HCT116 (cell line): ENCODE measurements at regions not wholly inside any gene's neighbourhood (a gene's known extent, or its start where the extent isn't known, plus 50 kb on each side); places are given as distances from the start of the nearest gene placed in this dataset.

ENCODE experiments used
- ATAC-seq: fragments of 200-7000 bp; cut with Tn5 transposase; 2 replicates; pipeline ENCODE4 v1.9.1; 2020; ENCODE audit warnings: mild to moderate bottlenecking, moderate library complexity
- BruUV-seq: library from RNA; stranded (reverse); fragments of 400-500 nt; replicated peaks from 2 replicates; lab custom pipeline; 2021; lab: Mats Ljungman, UMichigan
- CTCF ChIA-PET: fragments of 300-600 bp; sonication (Branson Sonifier 250); formaldehyde crosslinking; loops from one replicate; lab custom pipeline; 2021; ENCODE audit warnings: antibody characterized with exemption; lab: Charles Lee
- POLR2A ChIA-PET: fragments of 300-600, 350-600 bp; sonication (Branson Sonifier 250); formaldehyde crosslinking; loops from one replicate; lab custom pipeline; 2021; ENCODE audit warnings: antibody characterized with exemption; lab: Charles Lee
- RAD21 ChIA-PET, 2 experiments: fragments of 300-600 bp; sonication (Branson Sonifier 250); formaldehyde crosslinking; loops; one replicate each; lab custom pipeline; 2023; ENCODE audit warnings: low total read pairs in 2 of 2; ENCODE audit not compliant: uncharacterized antibody in 2 of 2, unreplicated experiment in 2 of 2, low non-redundant PET in 1 of 2; lab: Charles Lee
- DNase-seq: peaks from one replicate; pipeline ENCODE4 v3.0.0-alpha.2; 2010; ENCODE audit warnings: low read depth, low spot score
- H2AFZ ChIP-seq: fragments of 200-600 bp; shearing (Covaris generic), sonication (generic); 2 replicates; pipeline ENCODE4 v1.6.1; 2017; ENCODE audit warnings: low read depth, mixed run types, mixed read lengths, antibody characterized with exemption, low read length; ENCODE audit not compliant: poor library complexity, severe bottlenecking
- H3K27ac ChIP-seq: 2 replicates; pipeline ENCODE4 v1.5.1; 2012; ENCODE audit warnings: low read depth, low read length
- H3K27me3 ChIP-seq: fragments of 200-600 bp; sonication (generic); 2 replicates; pipeline ENCODE4 v1.6.1; 2016; ENCODE audit warnings: mixed run types, low read length, mixed read lengths; ENCODE audit not compliant: insufficient read depth
- H3K36me3 ChIP-seq, 2 experiments: fragments of 200-500 bp in 1 of 2; fragments of 200-600 bp in 1 of 2; sonication (Bioruptor generic) in 1 of 2; sonication (generic) in 1 of 2; 2 replicates each; pipeline versions ENCODE4 v1.5.1 to v1.6.1; 2014 to 2016; ENCODE audit warnings: low read length in 2 of 2, inconsistent platforms in 1 of 2, mixed read lengths in 1 of 2, mixed run types in 1 of 2; ENCODE audit not compliant: insufficient read depth in 2 of 2, control insufficient read depth in 1 of 2
- H3K4me1 ChIP-seq, 2 experiments: fragments of 200-600 bp in 1 of 2; sonication (generic) in 1 of 2; 2 replicates each; pipeline versions ENCODE4 v1.5.1 to v1.6.1; 2012 to 2017; ENCODE audit warnings: low read length in 2 of 2, inconsistent platforms in 1 of 2, mild to moderate bottlenecking in 1 of 2, mixed read lengths in 1 of 2, mixed run types in 1 of 2, moderate library complexity in 1 of 2; ENCODE audit not compliant: insufficient read depth in 2 of 2, control insufficient read depth in 1 of 2
- H3K4me2 ChIP-seq: fragments of 200-600 bp; sonication (generic); 2 replicates; pipeline ENCODE4 v1.6.1; 2017; ENCODE audit warnings: mixed run types, low read length, mixed read lengths
- H3K4me3 ChIP-seq, 2 experiments: fragments of 200-600 bp in 1 of 2; sonication (generic) in 1 of 2; replicated peaks in 1 of 2; 2 replicates each; pipeline ENCODE4 v1.5.1; 2011 to 2016; ENCODE audit warnings: low read length in 2 of 2, control low read depth in 1 of 2, low read depth in 1 of 2, mild to moderate bottlenecking in 1 of 2, mixed read lengths in 1 of 2, mixed run types in 1 of 2
- H3K79me2 ChIP-seq: fragments of 200-600 bp; sonication (generic); 2 replicates; pipeline ENCODE4 v1.6.1; 2017; ENCODE audit warnings: mild to moderate bottlenecking, mixed run types, low read length, moderate library complexity, mixed read lengths; ENCODE audit not compliant: insufficient read depth
- H3K9ac ChIP-seq: fragments of 200-600 bp; sonication (generic); 2 replicates; pipeline ENCODE4 v1.6.1; 2016; ENCODE audit warnings: low read length, mixed read lengths
- H3K9me2 ChIP-seq: fragments of 200-600 bp; sonication (generic), shearing (Covaris generic); 2 replicates; pipeline ENCODE4 v1.6.1; 2017; ENCODE audit warnings: mixed run types, mild to moderate bottlenecking, moderate library complexity; ENCODE audit not compliant: insufficient read depth
- H3K9me3 ChIP-seq, 2 experiments: fragments of 200-500 bp in 1 of 2; fragments of 200-600 bp in 1 of 2; sonication (Bioruptor generic) in 1 of 2; sonication (generic) in 1 of 2; 2 replicates each; pipeline ENCODE4 v1.6.1; 2014 to 2017; ENCODE audit warnings: low read length in 2 of 2, mixed read lengths in 2 of 2, inconsistent platforms in 1 of 2, low read depth in 1 of 2, mild to moderate bottlenecking in 1 of 2, mixed run types in 1 of 2, moderate library complexity in 1 of 2; ENCODE audit not compliant: control insufficient read depth in 1 of 2, insufficient read depth in 1 of 2
- H4K20me1 ChIP-seq: fragments of 200-600 bp; sonication (generic), shearing (Covaris generic); 2 replicates; pipeline ENCODE4 v1.6.1; 2017; ENCODE audit warnings: mixed run types, mild to moderate bottlenecking, moderate library complexity; ENCODE audit not compliant: insufficient read depth
- CBX3 ChIP-seq: IDR thresholded peaks from 2 replicates; pipeline ENCODE4 v1.6.1; 2012; ENCODE audit warnings: low read depth
- CEBPB ChIP-seq: IDR thresholded peaks from 2 replicates; pipeline ENCODE4 v1.6.1; 2012; ENCODE audit warnings: low read depth
- EGR1 ChIP-seq: IDR thresholded peaks from 2 replicates; pipeline ENCODE4 v1.6.1; 2012; ENCODE audit warnings: low read depth
- EZH2phosphoT487 ChIP-seq: fragments of 200-600 bp; IDR thresholded peaks from 2 replicates; pipeline ENCODE4 v1.6.1; 2018; ENCODE audit warnings: antibody characterized with exemption, borderline replicate concordance
- FOSL1 ChIP-seq: IDR thresholded peaks from 2 replicates; pipeline ENCODE4 v1.6.1; 2012; ENCODE audit warnings: low read depth
- JUND ChIP-seq: IDR thresholded peaks from 2 replicates; pipeline ENCODE4 v1.6.1; 2012
- POLR2AphosphoS5 ChIP-seq: IDR thresholded peaks from 2 replicates; pipeline ENCODE4 v1.6.1; 2011; ENCODE audit warnings: mild to moderate bottlenecking, low read depth, low read length, moderate library complexity
- RAD21 ChIP-seq: IDR thresholded peaks from 2 replicates; pipeline ENCODE4 v1.6.1; 2012; ENCODE audit warnings: low read depth, mild to moderate bottlenecking
- SIN3A ChIP-seq: IDR thresholded peaks from 2 replicates; pipeline ENCODE4 v1.6.1; 2012; ENCODE audit warnings: low read depth
- SRF ChIP-seq: IDR thresholded peaks from 2 replicates; pipeline ENCODE4 v1.6.1; 2012; ENCODE audit warnings: low read depth
- TCF7L2 ChIP-seq: IDR thresholded peaks from 2 replicates; pipeline ENCODE4 v1.7.0; 2011; ENCODE audit warnings: borderline replicate concordance, inconsistent platforms; ENCODE audit not compliant: insufficient read depth, insufficient read length; ENCODE audit errors: extremely low read depth
- YY1 ChIP-seq: IDR thresholded peaks from 2 replicates; pipeline ENCODE4 v1.6.1; 2011; ENCODE audit warnings: low read length, low read depth, moderate library complexity, mild to moderate bottlenecking; ENCODE audit not compliant: insufficient replicate concordance; ENCODE audit errors: extremely low read depth
- ZNF274 ChIP-seq: fragments of 200-500 bp; sonication (Bioruptor generic); IDR thresholded peaks from 2 replicates; pipeline ENCODE4 v1.6.1; 2014; ENCODE audit warnings: mild to moderate bottlenecking, low read depth, low read length, inconsistent platforms
- intact Hi-C: fragments of 100-400 bp; cut with micrococcal nuclease; formaldehyde crosslinking; loops from 2 replicates; pipeline ENCODE4 v1.10.0; 2022
- TF ChIP-seq, protein P1 (sequence below): IDR thresholded peaks from 2 replicates; pipeline ENCODE4 v1.6.1; 2012
- TF ChIP-seq, protein P2 (sequence below): IDR thresholded peaks from 2 replicates; pipeline ENCODE4 v1.6.1; 2012
- TF ChIP-seq, protein P3 (sequence below): IDR thresholded peaks from 2 replicates; pipeline ENCODE4 v1.6.1; 2012; ENCODE audit warnings: low read depth

DNA sequence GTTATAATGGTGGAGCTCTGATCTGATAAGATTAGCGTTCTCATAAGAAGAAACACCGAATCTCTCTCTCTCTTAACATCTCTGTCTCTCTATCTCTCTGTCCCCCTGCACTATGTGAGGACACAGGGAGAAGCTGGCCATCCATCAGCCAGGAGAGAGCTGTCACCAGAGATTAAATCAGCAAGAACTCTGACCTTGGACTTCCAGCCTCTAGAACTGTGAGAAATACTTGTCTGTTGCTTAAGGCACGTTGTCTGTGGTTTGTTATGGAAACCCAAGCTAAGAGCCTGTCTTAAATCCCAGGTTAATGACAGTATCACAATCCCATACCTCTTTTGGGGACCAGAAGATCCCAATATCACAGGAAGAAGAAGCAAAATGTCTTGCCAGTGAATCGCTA is 132.0 kb upstream of the AKR1E2 start:
- ATAC-seq (no peak), DNase-seq (no peak)
- Histone ChIP-seq H3K9me2 (no peaks in the 10 kb centered on the region), H3K27me3 (no peaks in the 10 kb centered on the region), H3K9ac (no peak overlapping the region), H4K20me1 (no peaks in the 10 kb centered on the region), H3K4me2 (no peak overlapping the region), H3K9me3 (no peaks in the 10 kb centered on the region), H3K4me3 (no peak overlapping the region), H3K27ac (no peak overlapping the region), H3K4me1 (peaks cover 0 to 13% of the 10 kb centered on the region in 2 experiments; a peak in 2 of 4 replicates), H3K36me3 (no peaks in the 10 kb centered on the region), H2AFZ (no peak overlapping the region), H3K79me2 (no peaks in the 10 kb centered on the region)
- no peak for TF ChIP-seq EGR1
- TF ChIP-seq, protein P1, sequence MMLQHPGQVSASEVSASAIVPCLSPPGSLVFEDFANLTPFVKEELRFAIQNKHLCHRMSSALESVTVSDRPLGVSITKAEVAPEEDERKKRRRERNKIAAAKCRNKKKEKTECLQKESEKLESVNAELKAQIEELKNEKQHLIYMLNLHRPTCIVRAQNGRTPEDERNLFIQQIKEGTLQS, result no peak
- no peak for TF ChIP-seq EZH2phosphoT487
- TF ChIP-seq TCF7L2, result no peak
- no peak for TF ChIP-seq CBX3
- no peak for TF ChIP-seq JUND
- TF ChIP-seq ZNF274, result no peak
- TF ChIP-seq RAD21, result no peak
- TF ChIP-seq, protein P2, sequence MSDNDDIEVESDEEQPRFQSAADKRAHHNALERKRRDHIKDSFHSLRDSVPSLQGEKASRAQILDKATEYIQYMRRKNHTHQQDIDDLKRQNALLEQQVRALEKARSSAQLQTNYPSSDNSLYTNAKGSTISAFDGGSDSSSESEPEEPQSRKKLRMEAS, result no peak
- TF ChIP-seq SIN3A, result no peak
- no peak for TF ChIP-seq SRF
- CTCF ChIA-PET, result no interaction called here
- intact Hi-C loops, result no loop called here
- BruUV-seq, result no TSS peak
- RAD21 ChIA-PET, result interaction anchor here in 1 of 2 experiments (1.6 kb wide), 1 partner anchor 10 kb away, joined by 3 read pairs; no protein-coding TSS in a partner anchor
- POLR2A ChIA-PET, result no interaction called here

DNA sequence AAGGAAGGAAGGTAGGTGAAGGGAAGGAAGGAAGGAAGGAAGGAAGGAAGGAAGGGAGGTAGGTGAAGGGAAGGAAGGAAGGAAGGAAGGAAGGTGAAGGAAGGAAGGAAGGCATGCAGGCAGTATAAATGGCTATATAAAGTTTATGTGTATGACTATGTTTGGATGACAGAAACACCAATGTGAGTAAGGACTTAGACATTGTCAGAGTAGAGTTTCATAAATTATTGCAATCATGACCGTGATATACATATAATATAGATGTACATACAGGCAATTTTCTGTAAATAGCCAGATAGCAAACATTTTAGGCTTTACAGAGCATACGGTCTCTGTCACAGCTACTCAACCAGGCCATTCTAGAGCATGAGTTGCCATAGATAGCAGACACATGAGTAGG is 133.8 kb upstream of the AKR1E2 start:
- BruUV-seq, result no TSS peak
- H3K4me3 ChIP-seq, result no peak overlapping the region
- ChIA-PET CTCF (no interaction called here), POLR2A (interaction anchor here (0.8 to 1.0 kb wide), 2 partner anchors 27 to 34 kb away, joined by 3 to 4 read pairs; no protein-coding TSS in a partner anchor), RAD21 (no interaction called here)
- no peak for ATAC-seq
- H3K4me2 ChIP-seq, result no peak overlapping the region
- no peaks in the 10 kb centered on the region for H3K36me3 ChIP-seq
- H3K9ac ChIP-seq, result no peak overlapping the region
- no peaks in the 10 kb centered on the region for H3K79me2 ChIP-seq
- no peaks in the 10 kb centered on the region for H4K20me1 ChIP-seq
- peaks cover 0 to 30% of the 10 kb centered on the region in 2 experiments; a peak in 2 of 4 replicates for H3K4me1 ChIP-seq
- no peak overlapping the region for H2AFZ ChIP-seq
- H3K9me2 ChIP-seq, result no peaks in the 10 kb centered on the region
- H3K27ac ChIP-seq, result no peak overlapping the region
- no peak for DNase-seq
- intact Hi-C loops, result no loop called here
- H3K9me3 ChIP-seq, result no peaks in the 10 kb centered on the region
- no peaks in the 10 kb centered on the region for H3K27me3 ChIP-seq
- TF ChIP-seq TCF7L2 (no peak), FOSL1 (no peak), SRF (no peak), JUND (no peak), YY1 (no peak), CEBPB (no peak), POLR2AphosphoS5 (no peak)
- TF ChIP-seq, protein P2, result no peak
- TF ChIP-seq, protein P3, sequence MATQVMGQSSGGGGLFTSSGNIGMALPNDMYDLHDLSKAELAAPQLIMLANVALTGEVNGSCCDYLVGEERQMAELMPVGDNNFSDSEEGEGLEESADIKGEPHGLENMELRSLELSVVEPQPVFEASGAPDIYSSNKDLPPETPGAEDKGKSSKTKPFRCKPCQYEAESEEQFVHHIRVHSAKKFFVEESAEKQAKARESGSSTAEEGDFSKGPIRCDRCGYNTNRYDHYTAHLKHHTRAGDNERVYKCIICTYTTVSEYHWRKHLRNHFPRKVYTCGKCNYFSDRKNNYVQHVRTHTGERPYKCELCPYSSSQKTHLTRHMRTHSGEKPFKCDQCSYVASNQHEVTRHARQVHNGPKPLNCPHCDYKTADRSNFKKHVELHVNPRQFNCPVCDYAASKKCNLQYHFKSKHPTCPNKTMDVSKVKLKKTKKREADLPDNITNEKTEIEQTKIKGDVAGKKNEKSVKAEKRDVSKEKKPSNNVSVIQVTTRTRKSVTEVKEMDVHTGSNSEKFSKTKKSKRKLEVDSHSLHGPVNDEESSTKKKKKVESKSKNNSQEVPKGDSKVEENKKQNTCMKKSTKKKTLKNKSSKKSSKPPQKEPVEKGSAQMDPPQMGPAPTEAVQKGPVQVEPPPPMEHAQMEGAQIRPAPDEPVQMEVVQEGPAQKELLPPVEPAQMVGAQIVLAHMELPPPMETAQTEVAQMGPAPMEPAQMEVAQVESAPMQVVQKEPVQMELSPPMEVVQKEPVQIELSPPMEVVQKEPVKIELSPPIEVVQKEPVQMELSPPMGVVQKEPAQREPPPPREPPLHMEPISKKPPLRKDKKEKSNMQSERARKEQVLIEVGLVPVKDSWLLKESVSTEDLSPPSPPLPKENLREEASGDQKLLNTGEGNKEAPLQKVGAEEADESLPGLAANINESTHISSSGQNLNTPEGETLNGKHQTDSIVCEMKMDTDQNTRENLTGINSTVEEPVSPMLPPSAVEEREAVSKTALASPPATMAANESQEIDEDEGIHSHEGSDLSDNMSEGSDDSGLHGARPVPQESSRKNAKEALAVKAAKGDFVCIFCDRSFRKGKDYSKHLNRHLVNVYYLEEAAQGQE, result no peak
